ENCODE measurements at regions not wholly inside any gene's neighbourhood (a gene's known extent, or its start where the extent isn't known, plus 50 kb on each side); places are given as distances from the start of the nearest gene placed in this dataset.

- DNase-seq (ENCODE audit: low spot score) (no peak), ATAC-seq (no peak), FAIRE-seq (no peak)
- no peaks in the 10 kb centered on the region for H3K27me3 ChIP-seq (ENCODE audit: control insufficient read depth in 1 of 2, insufficient read depth in 2 of 2, low read length in 2 of 2)
- intact Hi-C loops (cut with micrococcal nuclease; ENCODE audit: unreplicated experiment) (no loop called here), in situ Hi-C loops (cut with HindIII; ENCODE audit: extremely low pct_ligation_motif_present, low pct_unique_long_range_greater_than_20kb) (no loop called here)
- no peaks in the 10 kb centered on the region for H4K20me1 ChIP-seq (ENCODE audit: insufficient read depth, low read length)
- BruUV-seq (replicated peaks), result no TSS peak
- H3K27ac ChIP-seq (ENCODE audit: extremely low read length, insufficient read depth, low read length), result no peak overlapping the region
- no peak overlapping the region for H3K4me2 ChIP-seq (ENCODE audit: low read depth, low read length)
- no peaks in the 10 kb centered on the region for H3K4me1 ChIP-seq (ENCODE audit: insufficient read depth, low read length)
- TF ChIP-seq ZNF234 (CRISPR knock-in tag; conservative IDR thresholded peaks at IDR 0.05), result no peak
- TF ChIP-seq ZBTB39 (CRISPR knock-in tag; IDR thresholded peaks at IDR 0.05), result no peak
- no peak for TF ChIP-seq ZNF644 (CRISPR knock-in tag; IDR thresholded peaks at IDR 0.05; ENCODE audit: low read depth)
- TF ChIP-seq FOXJ3 (CRISPR knock-in tag; IDR thresholded peaks at IDR 0.05; ENCODE audit: borderline replicate concordance), result no peak
- TF ChIP-seq FOSL2 (CRISPR knock-in tag; IDR thresholded peaks at IDR 0.05), result no peak
- no peak for TF ChIP-seq TERF1 (CRISPR knock-in tag; IDR thresholded peaks at IDR 0.05)
- no peak for TF ChIP-seq ZBTB14 (CRISPR knock-in tag; IDR thresholded peaks at IDR 0.05)
- no peak for TF ChIP-seq ZC3H4 (CRISPR knock-in tag; IDR thresholded peaks at IDR 0.05; ENCODE audit: borderline replicate concordance)
- TF ChIP-seq CBX2 (IDR thresholded peaks at IDR 0.05; ENCODE audit: low read depth, low read length), result no peak
- no peak for TF ChIP-seq CBX2 (CRISPR knock-in tag; IDR thresholded peaks at IDR 0.05; ENCODE audit: low read depth)
- no peak for TF ChIP-seq STAG1 (CRISPR knock-in tag; IDR thresholded peaks at IDR 0.05)
- no peak for TF ChIP-seq MXD3 (CRISPR knock-in tag; IDR thresholded peaks at IDR 0.05)
- no peak for TF ChIP-seq FOXA3 (CRISPR knock-in tag; IDR thresholded peaks at IDR 0.05)
- TF ChIP-seq ZBTB3 (CRISPR knock-in tag; IDR thresholded peaks at IDR 0.05; ENCODE audit: borderline replicate concordance, low read depth), result no peak
- ChIA-PET CTCF (ENCODE audit: low intra/inter-chr PET ratio, low total read pairs) (no interaction called here), POLR2A (no interaction called here)
- no peaks in the 10 kb centered on the region for H3K36me3 ChIP-seq (replicated peaks in 1 of 2; ENCODE audit: control insufficient read depth in 1 of 2, insufficient read depth in 2 of 2, low read length in 2 of 2)
- H3K4me3 ChIP-seq (replicated peaks in 1 of 3; ENCODE audit: insufficient read depth in 1 of 3, low read depth in 2 of 3, low read length in 3 of 3), result no peak overlapping the region
- no peak overlapping the region for H3K9ac ChIP-seq (ENCODE audit: insufficient read depth, low read depth, low read length)
- 2% methylated on average over 2 of the region's 2 CpGs for WGBS (ENCODE audit: low lambda C conversion rate)
- no peaks in the 10 kb centered on the region for H3K9me3 ChIP-seq (ENCODE audit: low read length)
- no peaks in the 10 kb centered on the region for H3K79me2 ChIP-seq (ENCODE audit: insufficient read depth, low read length)
- no peak overlapping the region for H2AFZ ChIP-seq (ENCODE audit: low read length)
Observed at GRCh38 chr2:181231886-181232621, 225.1 kb upstream of the ITGA4 start.

Data from HepG2 (cell line).